SH-SY5Y (cell line): ENCODE measurements at regions not wholly inside any gene's neighbourhood (a gene's known extent, or its start where the extent isn't known, plus 50 kb on each side); places are given as distances from the start of the nearest gene placed in this dataset.

Experiments used
- GATA2 ChIP-seq: IDR thresholded peaks from 2 replicates; pipeline ENCODE4 v1.6.1; 2011; ENCODE audit warnings: mild to moderate bottlenecking, low read depth, low read length
- GATA3 ChIP-seq: IDR thresholded peaks from 2 replicates; pipeline ENCODE4 v1.6.1; 2011; ENCODE audit warnings: low read depth, mild to moderate bottlenecking, low read length, moderate library complexity

DNA sequence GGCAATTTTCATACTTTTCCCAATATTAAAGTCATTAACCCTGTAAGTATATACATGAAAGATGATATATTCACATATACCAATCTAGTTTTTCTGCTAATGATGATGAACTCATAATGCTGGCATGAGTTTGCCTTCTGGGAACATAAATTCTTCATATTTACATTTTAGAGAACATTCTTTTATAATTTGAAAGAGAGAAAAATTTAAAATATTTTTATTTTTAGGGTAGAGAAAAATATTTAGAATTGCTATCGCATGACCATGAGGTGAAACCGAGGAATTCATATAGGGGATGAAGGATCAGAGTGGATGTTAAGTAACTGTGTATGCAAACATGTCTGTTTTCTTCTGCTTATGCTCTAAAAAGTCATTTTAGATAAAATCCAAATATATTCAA lies 825.3 kb upstream of the FLRT2 start:
- no peak for TF ChIP-seq GATA3
- TF ChIP-seq GATA2 = no peak

DNA sequence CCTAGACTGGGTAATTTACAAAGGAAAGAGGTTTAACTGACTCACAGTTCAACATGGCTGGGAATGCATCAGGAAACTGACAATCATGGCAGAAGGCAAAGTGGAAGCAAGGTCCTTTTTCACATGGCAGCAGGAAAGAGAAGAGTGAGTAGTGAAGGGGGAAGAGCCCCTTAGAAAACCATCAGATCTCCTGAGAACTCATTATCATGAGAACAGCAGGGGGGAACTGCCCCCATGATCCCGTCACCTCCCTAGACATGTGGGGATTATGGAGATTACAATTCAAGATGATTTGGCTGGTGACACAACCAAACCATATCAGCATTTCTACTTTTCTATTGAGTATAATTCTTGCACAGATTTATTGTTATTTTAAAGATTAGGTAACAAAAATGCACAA lies 822.1 kb upstream of the FLRT2 start:
- TF ChIP-seq GATA2 (no peak), GATA3 (no peak)

DNA sequence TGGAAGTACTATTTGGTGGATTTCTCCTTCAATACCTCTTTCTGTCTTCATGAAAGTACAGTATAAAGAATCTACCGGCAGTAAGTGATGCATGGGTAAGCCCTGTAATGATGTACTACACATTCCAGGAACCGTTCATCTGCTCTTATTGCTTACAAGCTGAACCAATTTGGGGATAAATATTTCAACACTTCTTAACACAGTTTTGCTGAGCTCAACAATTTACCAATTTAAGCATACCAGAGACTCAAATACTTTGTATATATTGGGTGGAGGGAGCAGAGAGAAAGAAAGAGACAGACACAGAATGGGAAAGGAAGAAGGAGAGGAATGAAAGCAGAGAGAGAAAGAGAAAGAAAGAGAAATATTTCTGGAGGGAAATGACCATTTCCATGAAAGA lies 821.1 kb upstream of the FLRT2 start:
- TF ChIP-seq GATA2 (no peak), GATA3 (no peak)

DNA sequence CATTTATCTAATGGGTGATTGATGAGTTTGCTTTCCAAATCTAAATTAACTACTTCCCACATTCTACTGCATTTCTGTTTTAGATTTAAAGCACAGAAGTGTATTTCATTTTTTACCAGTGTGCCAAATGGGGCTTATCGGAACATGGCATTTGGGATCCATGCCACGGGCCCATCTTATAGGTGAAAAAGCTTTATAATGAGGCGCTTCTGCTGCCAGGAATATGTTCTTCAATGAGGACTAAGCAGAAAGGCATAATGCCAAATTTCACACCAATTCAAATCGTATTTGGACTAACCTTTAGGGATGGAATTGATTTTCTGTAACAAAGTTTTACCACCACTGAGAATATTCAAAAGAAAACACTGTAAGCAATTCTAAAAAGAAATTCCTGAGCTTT lies 803.5 kb upstream of the FLRT2 start:
- TF ChIP-seq GATA2 (no peak), GATA3 (no peak)

DNA sequence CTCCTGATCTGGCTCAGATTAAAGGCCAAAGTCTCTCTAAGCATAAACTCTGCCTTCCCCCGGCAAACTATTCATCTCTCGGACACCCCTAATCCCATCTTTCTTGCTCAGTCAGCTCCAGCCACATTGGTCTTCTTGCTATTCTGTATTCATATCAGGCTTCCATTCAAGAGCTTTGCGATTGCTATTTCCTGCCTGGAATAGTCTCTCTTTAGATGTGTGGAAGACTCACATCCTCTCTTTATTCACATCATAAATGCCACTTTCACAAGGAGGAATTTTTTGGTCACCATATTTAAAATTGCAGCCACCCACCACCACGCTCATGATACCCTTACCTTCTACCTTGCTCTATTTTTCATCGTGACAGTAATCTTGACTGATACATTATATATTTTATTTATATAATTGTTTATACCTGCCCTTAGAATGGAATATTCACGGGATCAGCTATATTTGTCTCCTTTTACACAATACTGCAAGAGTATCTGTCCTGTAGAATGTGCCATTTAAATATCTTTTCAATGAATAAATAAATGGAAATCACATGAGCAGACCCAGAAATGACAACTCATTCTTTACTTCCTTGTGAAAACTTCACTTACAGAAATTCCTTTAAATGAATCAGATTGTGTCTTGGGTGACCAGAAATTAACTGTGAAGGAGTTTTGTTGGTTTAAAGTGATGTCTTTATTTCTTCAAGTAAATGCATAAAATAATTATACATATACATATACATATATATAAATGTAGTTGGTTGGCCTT lies 780.6 kb upstream of the FLRT2 start:
- TF ChIP-seq GATA2 = no peak
- no peak for TF ChIP-seq GATA3

DNA sequence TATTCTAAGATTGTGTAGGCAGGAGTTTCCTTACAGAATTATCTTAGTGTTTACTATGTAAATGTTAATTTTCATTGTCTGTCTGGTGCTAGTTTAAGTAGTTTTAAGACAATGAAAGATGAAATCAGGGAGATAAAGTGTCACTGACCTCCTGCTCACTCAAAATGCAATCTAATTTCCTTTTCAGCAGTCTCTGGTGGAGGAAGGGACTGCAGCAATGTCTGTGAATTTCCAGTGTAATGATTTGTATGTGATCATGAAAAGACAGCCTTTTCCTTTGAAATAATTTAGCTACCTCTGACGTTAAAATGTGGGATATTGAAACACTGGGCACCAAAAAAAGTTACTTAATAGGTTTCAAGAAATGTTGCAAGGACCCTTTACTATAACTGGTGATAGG lies 779.7 kb upstream of the FLRT2 start:
- no peak for TF ChIP-seq GATA2
- no peak for TF ChIP-seq GATA3

DNA sequence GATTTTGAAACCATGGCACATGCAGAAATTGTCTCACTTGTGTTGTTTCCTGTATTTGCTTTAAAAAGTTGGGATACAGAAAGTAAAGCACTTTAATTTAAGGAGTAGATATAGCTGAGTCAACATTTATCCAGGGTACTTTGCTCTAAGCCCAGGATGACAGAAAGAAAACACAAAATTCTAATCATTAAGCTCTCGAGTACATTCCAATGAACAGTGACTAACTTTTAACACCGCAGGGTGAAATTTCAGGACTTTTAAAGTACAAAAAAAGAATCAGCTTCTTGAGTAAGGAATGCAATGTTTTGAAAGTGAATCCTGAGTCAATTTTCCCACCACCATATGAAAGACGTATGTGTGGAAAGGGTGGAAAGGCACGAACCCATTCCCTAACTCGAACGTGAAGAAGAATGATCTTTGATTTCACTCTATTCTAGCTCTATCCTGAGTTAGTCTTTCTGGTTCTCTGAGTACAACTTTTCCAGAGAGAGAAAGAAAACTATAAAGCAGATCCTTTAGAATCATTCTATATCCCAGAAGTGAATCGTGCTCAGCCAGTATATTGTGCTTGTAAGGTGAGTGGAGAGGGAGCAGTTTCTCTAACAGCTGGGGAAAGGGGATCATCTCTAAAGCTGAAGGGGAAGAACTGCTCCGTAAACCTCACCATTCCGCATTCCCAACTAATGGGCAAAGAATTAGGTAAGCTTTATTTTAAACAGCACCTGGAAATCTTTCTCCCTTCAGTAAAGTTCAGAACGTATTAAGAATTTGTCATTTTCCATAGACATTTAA lies 779.0 kb upstream of the FLRT2 start:
- no peak for TF ChIP-seq GATA3
- no peak for TF ChIP-seq GATA2

DNA sequence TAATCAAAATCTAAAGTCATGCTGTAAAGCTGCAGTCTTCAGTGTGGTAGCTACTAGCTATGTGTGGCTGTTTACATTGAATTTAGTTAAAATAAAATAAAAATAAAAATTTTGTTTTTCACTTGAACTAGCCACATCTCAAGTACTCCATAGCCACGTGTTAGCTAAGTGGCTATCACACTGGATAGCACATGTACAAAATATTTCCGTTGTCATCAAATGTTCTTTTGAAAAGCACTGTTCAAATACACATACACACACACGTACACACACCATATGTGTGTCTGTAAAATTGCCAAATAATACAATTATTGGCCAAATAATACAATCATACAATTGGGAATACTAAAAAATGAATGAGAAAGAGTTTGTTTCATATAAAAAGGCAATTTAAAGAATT lies 778.2 kb upstream of the FLRT2 start:
- TF ChIP-seq GATA3 (no peak), GATA2 (no peak)

DNA sequence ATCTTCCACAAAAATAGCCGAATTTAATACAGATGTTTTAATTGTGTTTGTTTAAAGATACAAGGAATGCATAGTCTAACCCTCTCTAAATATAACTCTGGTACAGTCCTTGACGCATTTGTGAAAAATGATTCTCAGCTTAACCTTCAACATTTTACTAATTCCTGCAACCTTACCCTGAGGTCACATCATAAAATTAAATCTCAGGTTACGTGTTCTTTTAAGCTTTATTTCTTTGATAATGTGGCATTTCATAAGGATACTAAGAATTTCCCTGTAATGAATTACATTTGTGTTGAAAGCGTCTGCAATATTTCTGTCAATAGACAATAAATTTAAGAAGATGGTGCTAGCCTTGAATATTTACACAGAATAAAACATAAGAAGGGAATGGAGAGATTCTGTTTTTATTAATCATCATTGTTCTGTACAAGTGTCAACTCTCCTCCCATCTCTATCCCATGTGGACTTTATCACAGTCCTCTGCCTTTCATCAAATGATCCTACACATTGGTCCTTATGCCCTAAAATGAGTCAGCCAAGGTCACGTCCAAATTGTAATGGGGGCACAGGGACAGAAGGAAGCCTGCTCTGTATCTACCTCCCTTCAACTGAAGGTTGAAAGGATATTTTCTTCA lies 769.3 kb upstream of the FLRT2 start:
- no peak for TF ChIP-seq GATA2
- TF ChIP-seq GATA3 = no peak

DNA sequence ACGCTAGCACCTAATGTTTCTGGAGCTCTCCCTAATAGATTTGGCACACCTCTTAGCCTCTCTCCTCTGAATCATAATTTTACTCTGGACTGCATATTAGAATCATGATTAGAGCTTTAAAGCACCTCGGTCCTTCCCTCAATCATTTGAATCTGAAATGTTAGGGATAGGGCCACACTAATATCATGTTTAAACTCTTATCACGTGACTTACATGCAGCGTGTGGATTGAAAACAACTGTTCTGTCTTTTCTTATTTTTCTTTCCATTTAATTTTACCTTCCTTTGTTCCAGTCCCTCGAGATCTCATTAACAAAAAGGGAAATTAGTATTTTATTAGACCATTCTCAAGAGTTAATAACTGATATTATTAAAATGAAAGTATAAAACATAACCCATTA lies 762.5 kb upstream of the FLRT2 start:
- TF ChIP-seq GATA3 (no peak), GATA2 (no peak)

DNA sequence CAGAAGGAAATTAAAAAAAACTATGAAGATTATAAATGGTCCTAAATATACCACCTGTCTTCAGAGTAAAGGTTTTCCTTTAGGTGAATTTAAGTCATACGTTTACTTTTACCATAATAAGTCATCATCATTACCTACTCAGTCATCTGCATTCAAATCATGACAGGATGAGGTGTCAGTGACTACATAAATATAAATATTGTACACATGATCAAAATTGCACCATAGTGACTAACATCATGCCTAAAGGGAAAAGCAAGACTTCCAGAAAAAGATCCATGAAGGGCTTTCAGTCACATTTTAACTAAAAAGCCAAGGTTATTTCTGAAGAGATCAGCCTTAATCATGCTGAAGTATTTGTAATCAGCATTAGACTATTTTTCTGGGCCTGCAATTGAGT lies 759.9 kb upstream of the FLRT2 start:
- TF ChIP-seq GATA2 (no peak), GATA3 (no peak)

DNA sequence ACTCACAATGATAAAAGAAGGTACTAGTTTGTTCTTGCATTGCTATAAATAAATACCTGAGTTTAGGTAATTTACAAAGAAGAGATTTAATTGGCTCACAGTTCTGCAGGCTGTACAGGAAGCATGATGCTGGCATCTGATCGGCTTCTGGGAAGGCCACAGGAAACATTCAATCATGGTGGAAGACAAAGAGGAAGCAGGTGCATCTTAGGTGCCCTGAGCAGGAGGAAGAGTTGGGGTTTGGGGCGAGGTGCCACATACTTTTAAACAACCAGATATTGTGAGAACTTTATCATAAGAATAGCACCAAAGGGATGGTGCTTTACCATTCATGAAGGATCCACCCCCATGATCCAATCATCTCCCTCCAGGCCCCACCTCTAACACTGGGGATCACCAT lies 752.6 kb upstream of the FLRT2 start:
- TF ChIP-seq GATA3 (no peak), GATA2 (no peak)

DNA sequence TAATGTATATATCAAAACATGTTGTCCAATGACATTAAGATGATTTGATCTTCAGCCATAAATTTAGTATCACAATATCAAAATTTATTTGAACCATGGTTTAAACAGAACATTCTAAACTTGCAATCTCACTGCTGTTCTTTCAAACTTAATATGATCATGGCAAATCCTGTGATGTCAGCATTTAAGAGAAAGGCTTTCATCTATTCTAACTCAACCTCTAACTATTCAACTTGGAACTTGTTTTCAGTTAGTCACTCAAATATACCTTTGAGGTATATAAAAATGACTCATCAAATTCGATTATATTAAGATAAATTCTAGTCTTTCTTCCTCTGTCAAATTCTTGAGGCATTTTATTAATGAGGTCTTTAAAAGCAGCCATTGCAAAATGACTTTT lies 747.0 kb upstream of the FLRT2 start:
- TF ChIP-seq GATA3 = no peak
- no peak for TF ChIP-seq GATA2

DNA sequence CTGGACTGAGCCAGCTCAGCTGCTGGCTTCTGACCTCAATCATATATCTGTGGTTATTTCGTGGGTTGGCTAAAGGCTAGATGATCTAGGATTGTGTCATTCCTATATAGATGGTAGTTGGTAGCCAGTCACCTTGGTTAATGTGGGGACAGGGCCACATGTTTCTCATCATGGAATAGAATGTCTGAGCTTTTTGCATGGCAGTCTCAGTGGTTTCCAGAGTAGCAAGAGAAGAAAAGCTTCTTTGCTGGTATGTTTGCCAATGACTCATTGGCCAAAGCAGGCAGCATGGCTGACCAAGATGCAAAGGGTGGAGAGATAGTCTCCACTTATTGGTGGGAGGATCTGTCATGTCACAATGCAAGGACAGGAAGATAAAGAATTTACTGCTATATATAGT lies 746.4 kb upstream of the FLRT2 start:
- TF ChIP-seq GATA2 (no peak), GATA3 (no peak)

DNA sequence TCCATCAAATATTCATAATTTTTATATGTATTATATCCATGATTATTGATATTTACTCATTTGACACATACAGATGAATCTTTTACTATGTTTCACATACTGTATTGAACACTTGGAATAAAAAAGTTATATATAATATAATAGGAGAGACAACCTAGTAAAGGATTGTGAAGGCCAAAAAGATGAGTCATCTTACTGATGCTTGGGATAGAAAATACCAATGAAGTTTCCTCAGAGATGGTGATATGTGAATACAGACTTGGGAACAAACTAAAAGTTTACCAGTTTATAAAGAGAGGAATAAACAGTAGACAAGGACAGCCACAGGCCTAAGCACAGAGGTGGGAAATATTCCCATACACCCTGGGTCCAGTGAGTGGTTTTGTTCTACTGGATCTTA lies 743.9 kb upstream of the FLRT2 start:
- TF ChIP-seq GATA3 (no peak), GATA2 (no peak)
